WTC11 (cell line): ENCODE measurements at regions not wholly inside any gene's neighbourhood (a gene's known extent, or its start where the extent isn't known, plus 50 kb on each side); places are given as distances from the start of the nearest gene placed in this dataset.

Experiments
- ATAC-seq: fragments of 200-7000 bp; cut with Tn5 transposase; 2 replicates; pipeline ENCODE4 v1.10.0; 2021; ENCODE audit warnings: mild to moderate bottlenecking, moderate library complexity
- CTCF ChIA-PET: fragments of 300-600 bp; sonication (Branson Sonifier 250); formaldehyde crosslinking; loops from one replicate; lab custom pipeline; 2021; ENCODE audit warnings: antibody characterized with exemption; lab: Charles Lee
- POLR2A ChIA-PET: fragments of 350-600 bp; sonication (Branson Sonifier 250); formaldehyde crosslinking; loops from one replicate; lab custom pipeline; 2021; ENCODE audit warnings: antibody characterized with exemption; lab: Charles Lee
- DNase-seq: peaks from one replicate; pipeline ENCODE4 v3.0.0; 2021; ENCODE audit warnings: low spot score
- H3K27ac Mint-ChIP-seq: 2 replicates; pipeline ENCODE4 v1.8.0; 2021; ENCODE audit warnings: mixed read lengths
- H3K27me3 Mint-ChIP-seq: 2 replicates; pipeline ENCODE4 v1.8.0; 2021; ENCODE audit warnings: low read depth, mild to moderate bottlenecking, moderate library complexity, mixed read lengths
- H3K36me3 Mint-ChIP-seq: 2 replicates; pipeline ENCODE4 v1.8.0; 2021; ENCODE audit warnings: mixed read lengths
- H3K4me1 Mint-ChIP-seq: 2 replicates; pipeline ENCODE4 v1.8.0; 2022; ENCODE audit warnings: mixed read lengths
- H3K4me3 Mint-ChIP-seq: 2 replicates; pipeline ENCODE4 v1.8.0; 2021; ENCODE audit warnings: mild to moderate bottlenecking, moderate library complexity, mixed read lengths
- H3K9me3 Mint-ChIP-seq: 2 replicates; pipeline ENCODE4 v1.8.0; 2021; ENCODE audit warnings: mixed read lengths
- ATF6 ChIP-seq: sonication (generic); formaldehyde crosslinking; IDR thresholded peaks from 2 replicates; pipeline ENCODE4 v1.8.1; 2023; ENCODE audit warnings: mild to moderate bottlenecking, missing genetic modification reagents
- CTCF ChIP-seq: fragments of 200-600 bp; IDR thresholded peaks from 2 replicates; pipeline ENCODE4 v1.8.0; 2022; ENCODE audit warnings: antibody characterized with exemption
- E2F1 ChIP-seq: sonication (generic); formaldehyde crosslinking; IDR thresholded peaks from 2 replicates; pipeline ENCODE4 v1.8.0; 2022; ENCODE audit warnings: mild to moderate bottlenecking, missing genetic modification reagents
- E2F4 ChIP-seq: sonication (generic); formaldehyde crosslinking; IDR thresholded peaks from 2 replicates; pipeline ENCODE4 v1.8.1; 2022; ENCODE audit warnings: low read depth, mild to moderate bottlenecking, moderate library complexity, missing genetic modification reagents, borderline replicate concordance
- EMX1 ChIP-seq: fragments of 250-450 bp; sonication (Bioruptor Pico); IDR thresholded peaks from 2 replicates; pipeline ENCODE4 v1.8.0; 2021; ENCODE audit warnings: mild to moderate bottlenecking
- ERG ChIP-seq: fragments of 250-450 bp; sonication (Bioruptor Pico); IDR thresholded peaks from 2 replicates; pipeline ENCODE4 v1.8.0; 2021; ENCODE audit warnings: mild to moderate bottlenecking
- GRHL2 ChIP-seq: fragments of 250-450 bp; sonication (Bioruptor Pico); IDR thresholded peaks from 2 replicates; pipeline ENCODE4 v1.8.0; 2022; ENCODE audit warnings: mild to moderate bottlenecking, moderate library complexity; ENCODE audit not compliant: insufficient replicate concordance, severe bottlenecking
- JAZF1 ChIP-seq: fragments of 250-450 bp; sonication (Bioruptor Pico); IDR thresholded peaks from 2 replicates; pipeline ENCODE4 v1.9.0; 2021; ENCODE audit warnings: moderate library complexity, mild to moderate bottlenecking, inconsistent platforms
- MAX ChIP-seq: sonication (generic); formaldehyde crosslinking; IDR thresholded peaks from 2 replicates; pipeline ENCODE4 v1.8.0; 2022; ENCODE audit warnings: mild to moderate bottlenecking, missing genetic modification reagents
- NFYB ChIP-seq: sonication (generic); formaldehyde crosslinking; conservative IDR thresholded peaks from 2 replicates; pipeline ENCODE4 v1.8.0; 2022; ENCODE audit warnings: low read depth, missing genetic modification reagents
- NR2C2 ChIP-seq: sonication (generic); formaldehyde crosslinking; IDR thresholded peaks from 2 replicates; pipeline ENCODE4 v1.8.0; 2022; ENCODE audit warnings: mild to moderate bottlenecking, missing genetic modification reagents
- RORB ChIP-seq: fragments of 250-450 bp; sonication (Bioruptor Pico); IDR thresholded peaks from 2 replicates; pipeline ENCODE4 v1.9.0; 2021; ENCODE audit warnings: mild to moderate bottlenecking
- SOX15 ChIP-seq: fragments of 250-450 bp; sonication (Bioruptor Pico); IDR thresholded peaks from 2 replicates; pipeline ENCODE4 v1.9.0; 2021; ENCODE audit warnings: mild to moderate bottlenecking
- SP1 ChIP-seq: sonication (generic); formaldehyde crosslinking; conservative IDR thresholded peaks from 2 replicates; pipeline ENCODE4 v1.8.1; 2022; ENCODE audit warnings: missing genetic modification reagents
- TEAD1 ChIP-seq: sonication (generic); formaldehyde crosslinking; IDR thresholded peaks from 2 replicates; pipeline ENCODE4 v1.8.0; 2022; ENCODE audit warnings: mild to moderate bottlenecking, missing genetic modification reagents
- ZBTB43 ChIP-seq: sonication (generic); formaldehyde crosslinking; IDR thresholded peaks from 2 replicates; pipeline ENCODE4 v1.8.1; 2023; ENCODE audit warnings: mild to moderate bottlenecking, missing genetic modification reagents
- ZNF425 ChIP-seq: fragments of 250-450 bp; sonication (Bioruptor Pico); conservative IDR thresholded peaks from 2 replicates; pipeline ENCODE4 v1.9.0; 2021; ENCODE audit warnings: mild to moderate bottlenecking

- TF ChIP-seq CTCF, result peak; percentile 24; the same call in 1 of the 2 replicates
- no peak for TF ChIP-seq SOX15 (CRISPR knock-in tag)
- ChIA-PET CTCF (interaction anchor here (0.7 to 2.3 kb wide), 26 partner anchors 9 to 526 kb away, joined by 3 to 23 read pairs (median 4); no protein-coding TSS in a partner anchor), POLR2A (no interaction called here)
- Mint-ChIP-seq H3K9me3 (no peaks in the 10 kb centered on the region), H3K4me3 (no peak overlapping the region), H3K27ac (no peak overlapping the region), H3K4me1 (peaks cover 7% of the 10 kb centered on the region), H3K27me3 (no peaks in the 10 kb centered on the region), H3K36me3 (no peaks in the 10 kb centered on the region)
- ATAC-seq (no peak), DNase-seq (no peak)
Observed at GRCh38 chr3:76570436-76571057, 469.4 kb upstream of the ROBO2 start.

GRCh38 chr3:76576201-76576600, 463.7 kb upstream of the ROBO2 start:
- Mint-ChIP-seq H3K4me1 (peaks cover 7% of the 10 kb centered on the region), H3K9me3 (no peaks in the 10 kb centered on the region), H3K27ac (no peak overlapping the region), H3K27me3 (no peaks in the 10 kb centered on the region), H3K36me3 (no peaks in the 10 kb centered on the region), H3K4me3 (no peak overlapping the region)
- CTCF ChIA-PET, result no interaction called here
- DNase-seq (no peak), ATAC-seq (no peak)
- POLR2A ChIA-PET, result interaction anchor here (0.8 kb wide), 1 partner anchor 732 kb away, joined by 8 read pairs; no protein-coding TSS in a partner anchor
- TF ChIP-seq EMX1 (CRISPR knock-in tag) (no peak), TEAD1 (CRISPR knock-in tag) (no peak), SOX15 (CRISPR knock-in tag) (no peak), ERG (no peak), NR2C2 (CRISPR knock-in tag) (no peak), GRHL2 (CRISPR knock-in tag) (no peak), RORB (CRISPR knock-in tag) (no peak), SP1 (CRISPR knock-in tag) (no peak), E2F4 (CRISPR knock-in tag) (no peak), JAZF1 (CRISPR knock-in tag) (no peak), ZNF425 (no peak), MAX (no peak), NFYB (no peak), ATF6 (no peak), ZBTB43 (CRISPR knock-in tag) (no peak), E2F1 (CRISPR knock-in tag) (no peak)
